PC-9 (cell line): ENCODE measurements at regions not wholly inside any gene's neighbourhood (a gene's known extent, or its start where the extent isn't known, plus 50 kb on each side); places are given as distances from the start of the nearest gene placed in this dataset.

Source experiments
- EZH2 ChIP-seq: fragments of 200-600 bp; sonication (generic); IDR thresholded peaks from 2 replicates; pipeline ENCODE4 v1.8.0; 2017; ENCODE audit warnings: antibody characterized with exemption, low read depth
- TF ChIP-seq, protein P1 (sequence below): fragments of 200-600 bp; sonication (generic); conservative IDR thresholded peaks from 2 replicates; pipeline ENCODE4 v1.6.1; 2017; ENCODE audit warnings: mixed run types, antibody characterized with exemption, mild to moderate bottlenecking, moderate library complexity

DNA sequence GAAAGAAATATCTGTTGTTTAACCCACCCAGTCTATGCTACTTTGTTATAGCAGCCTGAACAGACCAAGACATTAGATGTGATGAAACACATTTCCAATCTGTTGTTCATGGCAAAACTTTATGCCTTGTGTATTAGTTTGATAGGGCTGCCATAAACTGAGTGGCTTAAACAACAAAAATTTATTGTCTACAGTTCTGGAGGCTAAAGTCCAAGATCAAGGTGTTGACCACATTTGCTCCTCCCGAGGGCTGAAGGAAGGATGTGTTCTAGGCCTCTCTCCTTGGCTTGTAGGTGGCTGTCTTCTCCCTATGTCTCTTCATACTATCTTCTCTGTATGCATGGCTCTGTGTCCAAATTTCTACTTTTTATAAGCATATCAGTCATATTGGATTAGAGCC, 94.1 kb upstream of the HIVEP3 start:
- TF ChIP-seq, protein P1, sequence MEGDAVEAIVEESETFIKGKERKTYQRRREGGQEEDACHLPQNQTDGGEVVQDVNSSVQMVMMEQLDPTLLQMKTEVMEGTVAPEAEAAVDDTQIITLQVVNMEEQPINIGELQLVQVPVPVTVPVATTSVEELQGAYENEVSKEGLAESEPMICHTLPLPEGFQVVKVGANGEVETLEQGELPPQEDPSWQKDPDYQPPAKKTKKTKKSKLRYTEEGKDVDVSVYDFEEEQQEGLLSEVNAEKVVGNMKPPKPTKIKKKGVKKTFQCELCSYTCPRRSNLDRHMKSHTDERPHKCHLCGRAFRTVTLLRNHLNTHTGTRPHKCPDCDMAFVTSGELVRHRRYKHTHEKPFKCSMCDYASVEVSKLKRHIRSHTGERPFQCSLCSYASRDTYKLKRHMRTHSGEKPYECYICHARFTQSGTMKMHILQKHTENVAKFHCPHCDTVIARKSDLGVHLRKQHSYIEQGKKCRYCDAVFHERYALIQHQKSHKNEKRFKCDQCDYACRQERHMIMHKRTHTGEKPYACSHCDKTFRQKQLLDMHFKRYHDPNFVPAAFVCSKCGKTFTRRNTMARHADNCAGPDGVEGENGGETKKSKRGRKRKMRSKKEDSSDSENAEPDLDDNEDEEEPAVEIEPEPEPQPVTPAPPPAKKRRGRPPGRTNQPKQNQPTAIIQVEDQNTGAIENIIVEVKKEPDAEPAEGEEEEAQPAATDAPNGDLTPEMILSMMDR = no peak
- TF ChIP-seq EZH2 = no peak
